ENCODE measurements at regions not wholly inside any gene's neighbourhood (a gene's known extent, or its start where the extent isn't known, plus 50 kb on each side); places are given as distances from the start of the nearest gene placed in this dataset.

GRCh38 chr11:57047610-57048009, 58.9 kb downstream of the OR5AK2 start:
- intact Hi-C loops (cut with DNase I), result no loop called here
- ATAC-seq, result no peak

DNA sequence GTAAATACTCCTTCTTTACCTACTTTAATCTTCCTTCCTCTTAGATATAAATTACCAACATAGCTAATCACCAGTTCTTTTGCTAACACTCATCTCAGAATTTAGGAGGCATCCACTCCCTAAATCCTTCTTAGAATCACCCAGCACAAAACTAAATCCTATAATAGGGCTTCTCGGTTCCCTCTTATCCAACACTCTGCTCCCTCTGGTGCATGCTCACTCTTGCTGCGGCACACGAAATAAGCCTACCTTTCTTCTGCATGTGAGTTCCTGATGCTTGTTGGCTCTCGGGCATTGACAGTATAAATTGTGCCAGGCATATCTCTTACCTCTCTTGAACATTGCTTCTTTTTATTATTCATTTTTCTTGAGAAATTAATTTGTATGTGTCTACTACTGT, 61.0 kb downstream of the OR5AK2 start:
- intact Hi-C loops (cut with DNase I), result no loop called here
- ATAC-seq (no peak), DNase-seq (no peak)
- no peaks in the 10 kb centered on the region for H3K4me1 ChIP-seq
- no peak overlapping the region for H3K27ac ChIP-seq
- no peak overlapping the region for H3K4me3 ChIP-seq
- H3K9me3 ChIP-seq, result no peaks in the 10 kb centered on the region
- TF ChIP-seq, protein P1, sequence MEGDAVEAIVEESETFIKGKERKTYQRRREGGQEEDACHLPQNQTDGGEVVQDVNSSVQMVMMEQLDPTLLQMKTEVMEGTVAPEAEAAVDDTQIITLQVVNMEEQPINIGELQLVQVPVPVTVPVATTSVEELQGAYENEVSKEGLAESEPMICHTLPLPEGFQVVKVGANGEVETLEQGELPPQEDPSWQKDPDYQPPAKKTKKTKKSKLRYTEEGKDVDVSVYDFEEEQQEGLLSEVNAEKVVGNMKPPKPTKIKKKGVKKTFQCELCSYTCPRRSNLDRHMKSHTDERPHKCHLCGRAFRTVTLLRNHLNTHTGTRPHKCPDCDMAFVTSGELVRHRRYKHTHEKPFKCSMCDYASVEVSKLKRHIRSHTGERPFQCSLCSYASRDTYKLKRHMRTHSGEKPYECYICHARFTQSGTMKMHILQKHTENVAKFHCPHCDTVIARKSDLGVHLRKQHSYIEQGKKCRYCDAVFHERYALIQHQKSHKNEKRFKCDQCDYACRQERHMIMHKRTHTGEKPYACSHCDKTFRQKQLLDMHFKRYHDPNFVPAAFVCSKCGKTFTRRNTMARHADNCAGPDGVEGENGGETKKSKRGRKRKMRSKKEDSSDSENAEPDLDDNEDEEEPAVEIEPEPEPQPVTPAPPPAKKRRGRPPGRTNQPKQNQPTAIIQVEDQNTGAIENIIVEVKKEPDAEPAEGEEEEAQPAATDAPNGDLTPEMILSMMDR (IDR thresholded peaks at IDR 0.05), result no peak
- no peaks in the 10 kb centered on the region for H3K27me3 ChIP-seq
- no peaks in the 10 kb centered on the region for H3K36me3 ChIP-seq

More at GRCh38 chr11:57047610-57048009, 58.9 kb downstream of the OR5AK2 start:
- Histone ChIP-seq H3K4me1 (no peaks in the 10 kb centered on the region), H3K9me3 (no peaks in the 10 kb centered on the region), H3K27ac (no peak overlapping the region), H3K27me3 (no peaks in the 10 kb centered on the region), H3K4me3 (no peak overlapping the region), H3K36me3 (no peaks in the 10 kb centered on the region)
- no peak for DNase-seq
- TF ChIP-seq, protein P1 (IDR thresholded peaks at IDR 0.05), result no peak

DNA sequence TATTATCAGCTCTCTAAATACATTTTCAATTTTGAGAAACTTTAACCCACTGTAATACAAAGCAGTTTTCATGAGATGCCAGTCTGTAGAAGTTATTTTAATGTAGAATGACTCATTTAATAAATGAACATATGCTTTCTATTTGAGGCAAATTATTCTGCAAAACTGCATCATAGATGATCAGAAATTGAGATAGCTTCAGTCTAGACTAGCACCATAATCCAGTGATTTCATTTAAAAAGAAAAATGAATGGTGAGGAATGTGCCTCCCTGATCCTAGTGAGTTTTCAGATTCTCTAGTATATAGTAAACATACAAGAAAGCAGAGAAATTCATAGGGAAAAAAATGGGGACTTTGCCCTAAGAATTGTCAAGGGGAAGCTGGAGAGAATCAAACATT, 66.1 kb downstream of the OR5AK2 start:
- ATAC-seq, result no peak
- H3K27ac ChIP-seq, result no peak overlapping the region
- H3K9me3 ChIP-seq, result no peaks in the 10 kb centered on the region

DNA sequence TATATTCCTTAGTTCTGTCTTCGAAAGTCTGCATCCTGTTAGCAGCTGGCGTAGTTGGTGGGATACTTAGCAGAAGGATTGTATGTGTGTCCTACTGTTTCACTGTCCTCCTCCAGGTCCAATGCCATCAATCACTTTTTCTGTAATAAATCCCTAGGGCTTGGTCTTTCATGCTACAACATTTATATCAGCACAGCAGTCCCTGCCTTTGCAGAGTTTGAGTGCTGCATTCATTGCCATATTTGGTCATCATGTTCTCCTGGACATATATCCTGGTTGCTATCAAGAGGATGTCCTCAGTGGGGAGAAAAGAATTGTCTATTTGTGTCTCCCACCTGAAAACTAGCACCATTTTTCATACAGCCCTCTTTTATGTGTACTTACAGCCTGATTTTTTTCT, 67.0 kb downstream of the OR5AK2 start:
- H3K36me3 ChIP-seq, result no peaks in the 10 kb centered on the region
- H3K9me3 ChIP-seq, result no peaks in the 10 kb centered on the region
- no peaks in the 10 kb centered on the region for H3K27me3 ChIP-seq
- no peak overlapping the region for H3K4me3 ChIP-seq
- intact Hi-C loops (cut with DNase I), result no loop called here
- TF ChIP-seq, protein P1 (IDR thresholded peaks at IDR 0.05), result no peak
- no peak for ATAC-seq
- no peak for DNase-seq
- H3K27ac ChIP-seq, result no peak overlapping the region
- H3K4me1 ChIP-seq, result no peaks in the 10 kb centered on the region

More for the DNA sequence above, 66.1 kb downstream of the OR5AK2 start:
- intact Hi-C loops (cut with DNase I), result no loop called here
- Histone ChIP-seq H3K4me1 (no peaks in the 10 kb centered on the region), H3K36me3 (no peaks in the 10 kb centered on the region), H3K4me3 (no peak overlapping the region), H3K27me3 (no peaks in the 10 kb centered on the region)
- DNase-seq, result no peak
- TF ChIP-seq, protein P1 (IDR thresholded peaks at IDR 0.05), result no peak

GRCh38 chr11:57056735-57057134, 68.0 kb downstream of the OR5AK2 start:
- DNase-seq (no peak), ATAC-seq (no peak)
- no peaks in the 10 kb centered on the region for H3K27me3 ChIP-seq
- no peaks in the 10 kb centered on the region for H3K36me3 ChIP-seq
- TF ChIP-seq, protein P1 (IDR thresholded peaks at IDR 0.05), result no peak
- no peaks in the 10 kb centered on the region for H3K4me1 ChIP-seq
- H3K9me3 ChIP-seq, result no peaks in the 10 kb centered on the region
- H3K4me3 ChIP-seq, result no peak overlapping the region
- intact Hi-C loops (cut with DNase I), result no loop called here
- H3K27ac ChIP-seq, result no peak overlapping the region

Data from left lung (tissue), 4 donors.